Ectodermal cell (in vitro differentiated cells): ENCODE measurements at regions not wholly inside any gene's neighbourhood (a gene's known extent, or its start where the extent isn't known, plus 50 kb on each side); places are given as distances from the start of the nearest gene placed in this dataset.

Experiments
- H3K27ac ChIP-seq: 2 replicates; pipeline ENCODE4 v1.7.0; 2013; ENCODE audit warnings: mild to moderate bottlenecking, low read depth, low read length; ENCODE audit not compliant: insufficient read depth, poor library complexity, severe bottlenecking
- H3K27me3 ChIP-seq: 2 replicates; pipeline ENCODE4 v1.7.0; 2013; ENCODE audit warnings: mild to moderate bottlenecking, low read length; ENCODE audit not compliant: insufficient read depth, control insufficient read depth, poor library complexity, severe bottlenecking
- H3K36me3 ChIP-seq: one replicate; pipeline ENCODE4 v1.7.0; 2013; ENCODE audit warnings: low read length; ENCODE audit not compliant: control insufficient read depth, insufficient read depth
- H3K4me1 ChIP-seq: one replicate; pipeline ENCODE4 v1.7.0; 2013; ENCODE audit warnings: low read length; ENCODE audit not compliant: control insufficient read depth, insufficient read depth
- H3K4me3 ChIP-seq: 2 replicates; pipeline ENCODE4 v1.7.0; 2013; ENCODE audit warnings: low read depth, low read length, control low read depth; ENCODE audit not compliant: insufficient read depth
- H3K9me3 ChIP-seq: 2 replicates; pipeline ENCODE4 v1.7.0; 2013; ENCODE audit warnings: mild to moderate bottlenecking, low read length, moderate library complexity; ENCODE audit not compliant: control insufficient read depth
- WGBS, 2 experiments: methylation state at CpG; one replicate each; pipeline ENCODE4 v1.1.7; 2013; ENCODE audit warnings: missing lambda C conversion rate in 2 of 2; 5-methylcytosine and 5-hydroxymethylcytosine counted together

DNA sequence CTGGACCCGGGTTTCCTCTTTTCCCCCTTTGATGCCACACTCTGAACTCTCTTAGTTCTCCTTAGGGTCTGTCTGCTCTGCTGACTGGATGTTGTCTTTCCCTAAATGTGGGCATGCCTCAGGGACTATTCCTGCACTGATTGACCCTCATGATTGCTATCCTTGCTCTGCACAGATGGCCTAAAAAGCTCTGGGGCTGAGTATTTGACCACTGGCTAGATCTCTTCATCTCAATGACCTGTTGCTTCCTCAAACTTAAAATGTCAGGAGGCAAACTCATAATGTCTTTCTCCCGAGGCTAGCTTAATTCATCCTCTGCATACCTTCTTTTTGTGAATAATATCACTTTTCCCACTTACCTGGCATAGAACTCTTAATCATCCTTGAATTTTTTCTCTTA lies 157.4 kb downstream of the GATB start:
- Histone ChIP-seq H3K4me3 (no peak overlapping the region), H3K27ac (no peak overlapping the region), H3K9me3 (no peaks in the 10 kb centered on the region), H3K4me1 (no peaks in the 10 kb centered on the region), H3K27me3 (no peaks in the 10 kb centered on the region), H3K36me3 (no peaks in the 10 kb centered on the region)
- 89 to 96% methylated on average over 2 of the region's 2 CpGs for WGBS, 2 experiments

DNA sequence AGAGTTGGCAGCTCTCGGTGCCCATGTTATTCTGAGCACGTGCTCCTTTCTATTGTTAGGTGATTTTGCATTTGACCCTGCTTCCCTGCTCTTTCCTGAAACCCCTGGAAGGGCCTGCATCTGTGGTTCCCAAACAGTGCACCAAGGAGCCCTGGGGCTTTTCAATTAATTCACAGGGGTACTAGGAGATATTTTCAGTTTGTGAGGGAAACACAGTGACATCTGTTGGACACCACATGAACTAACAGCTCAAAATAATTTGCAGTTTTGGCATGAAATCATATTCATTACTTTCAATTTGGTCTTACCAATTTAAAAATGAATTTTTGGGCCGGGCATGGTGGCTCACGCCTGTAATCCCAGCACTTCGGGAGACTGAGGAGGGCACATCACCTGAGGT lies 156.6 kb downstream of the GATB start:
- H3K9me3 ChIP-seq = no peaks in the 10 kb centered on the region
- 80 to 81% methylated on average over 5 of the region's 5 CpGs for WGBS, 2 experiments
- H3K4me1 ChIP-seq = no peaks in the 10 kb centered on the region
- H3K36me3 ChIP-seq = no peaks in the 10 kb centered on the region
- H3K27ac ChIP-seq = no peak overlapping the region
- H3K4me3 ChIP-seq = no peak overlapping the region
- H3K27me3 ChIP-seq = no peaks in the 10 kb centered on the region

DNA sequence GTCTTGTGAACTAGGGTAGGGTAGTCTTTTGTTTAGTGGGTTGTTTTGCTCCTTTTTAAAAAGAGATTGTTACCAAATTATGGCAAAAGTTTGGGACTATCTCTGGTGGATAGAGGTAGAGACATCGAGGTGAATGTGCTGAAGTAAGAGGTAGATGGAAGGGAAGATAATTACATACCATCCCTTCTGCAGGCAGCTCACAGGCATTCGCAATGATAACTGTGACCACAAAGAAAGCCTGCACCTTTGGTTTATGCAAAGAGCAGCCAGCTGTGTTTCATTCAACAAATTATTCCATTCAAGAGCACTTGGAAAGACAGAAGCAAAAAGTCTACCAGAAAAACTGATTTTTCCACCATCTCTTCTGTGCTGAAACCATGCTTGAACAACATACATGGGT lies 155.6 kb downstream of the GATB start:
- Histone ChIP-seq H3K4me1 (no peaks in the 10 kb centered on the region), H3K9me3 (no peaks in the 10 kb centered on the region), H3K27me3 (no peaks in the 10 kb centered on the region), H3K36me3 (no peaks in the 10 kb centered on the region), H3K27ac (no peak overlapping the region), H3K4me3 (no peak overlapping the region)
- 74 to 94% methylated on average over 2 of the region's 2 CpGs for WGBS, 2 experiments

DNA sequence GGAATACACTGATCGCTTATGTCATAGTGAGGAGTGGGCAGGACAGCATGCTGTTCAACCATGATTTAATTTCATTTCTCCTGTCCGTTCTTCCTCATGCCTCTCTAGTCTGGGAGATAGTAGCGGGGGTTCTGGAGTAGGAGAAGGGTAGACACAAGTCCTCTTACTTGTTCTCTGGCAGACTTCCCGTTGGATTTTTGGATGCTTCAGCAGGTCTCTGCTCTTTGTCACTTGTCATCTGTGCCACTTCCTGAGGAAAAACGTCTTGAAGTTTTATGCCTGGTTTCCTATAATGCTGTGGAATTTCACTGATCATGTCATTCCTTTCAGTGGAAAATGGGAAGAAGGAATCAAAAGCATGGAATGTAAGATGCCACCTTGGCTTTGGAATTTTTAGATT lies 154.7 kb downstream of the GATB start:
- Histone ChIP-seq H3K9me3 (no peaks in the 10 kb centered on the region), H3K27me3 (no peaks in the 10 kb centered on the region), H3K36me3 (no peaks in the 10 kb centered on the region), H3K4me1 (no peaks in the 10 kb centered on the region), H3K4me3 (no peak overlapping the region), H3K27ac (no peak overlapping the region)
- WGBS, 2 experiments = 95 to 97% methylated on average over 5 of the region's 5 CpGs

DNA sequence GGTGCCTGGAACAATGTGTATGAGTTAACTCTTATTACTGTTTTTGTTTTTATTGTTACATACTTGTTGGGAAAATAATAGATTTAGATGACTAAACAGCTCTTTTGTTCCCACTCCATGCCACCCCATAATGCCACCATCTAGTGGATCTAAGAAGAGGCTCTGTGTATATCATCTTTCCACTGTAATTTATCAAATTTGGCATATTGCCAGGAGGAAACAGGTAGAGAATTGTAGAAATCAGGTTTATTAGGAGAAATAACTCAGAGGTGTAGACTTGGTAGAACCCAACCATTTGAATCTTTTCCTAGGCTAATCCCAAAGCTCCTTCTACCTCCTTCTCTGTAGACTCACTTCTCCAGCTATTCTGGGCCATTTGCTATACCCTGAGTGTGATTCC lies 150.6 kb downstream of the GATB start:
- Histone ChIP-seq H3K4me1 (no peaks in the 10 kb centered on the region), H3K27me3 (no peaks in the 10 kb centered on the region), H3K9me3 (no peaks in the 10 kb centered on the region), H3K4me3 (no peak overlapping the region), H3K36me3 (no peaks in the 10 kb centered on the region), H3K27ac (no peak overlapping the region)

DNA sequence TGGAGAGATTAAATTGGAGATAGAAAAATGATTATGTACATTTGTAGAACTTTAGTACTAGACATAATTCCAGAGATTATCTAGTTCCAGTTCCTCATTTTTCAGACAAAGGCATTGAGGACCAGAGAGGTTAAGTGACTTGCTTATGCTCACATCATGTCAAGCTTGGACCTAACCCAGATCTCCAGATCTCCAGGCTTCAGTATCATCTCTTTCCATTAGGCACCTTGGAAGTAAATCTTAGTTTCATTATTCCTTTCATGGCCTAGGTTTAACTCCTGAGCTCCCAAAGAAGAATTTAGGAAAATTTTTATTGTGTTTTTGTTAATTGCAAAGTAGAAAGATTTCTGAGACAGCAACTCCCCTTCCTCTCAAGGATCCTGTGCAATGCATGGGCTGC lies 148.8 kb downstream of the GATB start:
- Histone ChIP-seq H3K9me3 (no peaks in the 10 kb centered on the region), H3K36me3 (no peaks in the 10 kb centered on the region), H3K27ac (no peak overlapping the region), H3K4me3 (no peak overlapping the region), H3K4me1 (no peaks in the 10 kb centered on the region), H3K27me3 (no peaks in the 10 kb centered on the region)

DNA sequence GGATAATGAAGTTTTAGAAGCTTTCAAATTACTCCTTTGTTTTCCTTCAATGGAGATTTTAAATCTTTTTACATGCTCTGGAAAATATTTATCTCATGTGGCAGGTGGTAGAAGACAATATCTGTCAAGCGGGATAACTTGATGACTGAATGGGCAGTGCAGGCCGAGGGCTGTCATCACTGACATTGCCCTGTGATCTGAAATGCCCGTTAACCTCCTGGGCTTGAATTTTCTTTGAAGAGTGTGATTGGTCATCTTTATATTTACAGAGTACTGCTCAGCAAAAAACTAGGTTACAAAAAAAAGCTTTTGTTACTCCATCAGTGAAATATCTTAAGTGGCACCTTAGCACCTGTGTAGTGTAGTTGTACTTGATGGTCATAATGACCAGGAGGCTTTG lies 147.5 kb downstream of the GATB start:
- no peak overlapping the region for H3K27ac ChIP-seq
- 94 to 97% methylated on average over 2 to 3 of the region's 3 CpGs for WGBS, 2 experiments

DNA sequence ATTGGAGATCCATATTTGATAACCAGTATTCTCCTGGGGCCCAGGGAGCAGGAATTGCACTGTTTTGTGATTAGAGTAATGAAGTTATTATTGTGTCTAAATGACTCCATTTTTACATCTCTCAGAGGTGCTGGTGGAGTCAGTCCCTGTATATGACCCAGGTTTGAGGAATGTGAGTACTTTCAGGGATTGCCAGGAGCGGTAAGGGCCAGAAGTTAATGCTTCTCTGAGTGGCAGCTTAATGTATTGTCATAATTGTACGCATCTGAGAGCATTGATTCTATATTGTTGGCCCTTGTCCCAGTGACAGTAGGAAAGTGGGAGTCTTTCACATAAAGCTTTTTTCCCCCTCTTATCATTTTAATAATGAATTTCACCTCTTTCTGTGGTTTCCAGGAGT lies 146.2 kb downstream of the GATB start:
- no peaks in the 10 kb centered on the region for H3K9me3 ChIP-seq
- WGBS, 2 experiments = 94 to 98% methylated on average over 2 of the region's 2 CpGs
- no peak overlapping the region for H3K4me3 ChIP-seq
- H3K36me3 ChIP-seq = no peaks in the 10 kb centered on the region
- no peaks in the 10 kb centered on the region for H3K4me1 ChIP-seq
- no peaks in the 10 kb centered on the region for H3K27me3 ChIP-seq
- no peak overlapping the region for H3K27ac ChIP-seq

More for the DNA sequence above, 147.5 kb downstream of the GATB start:
- Histone ChIP-seq H3K9me3 (no peaks in the 10 kb centered on the region), H3K4me1 (no peaks in the 10 kb centered on the region), H3K4me3 (no peak overlapping the region), H3K36me3 (no peaks in the 10 kb centered on the region), H3K27me3 (no peaks in the 10 kb centered on the region)

DNA sequence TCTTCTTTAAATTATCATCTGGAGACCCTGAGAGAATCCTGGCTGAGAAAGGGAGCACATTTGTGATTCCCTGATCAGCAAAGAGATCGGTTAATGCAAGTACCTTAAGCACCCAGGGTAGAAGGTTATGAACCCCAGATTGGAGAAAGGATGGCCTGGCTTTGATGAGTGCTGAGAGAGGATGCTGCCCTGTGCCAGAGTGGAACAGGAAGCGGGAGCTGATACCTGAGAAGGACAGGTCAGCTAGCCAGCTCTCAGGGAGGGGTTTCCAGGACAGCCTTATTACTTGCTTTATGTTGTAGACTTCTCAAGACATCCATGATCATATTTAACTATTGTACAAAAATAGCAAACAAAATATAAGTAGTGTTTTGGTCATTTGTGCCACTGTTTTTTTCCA lies 141.9 kb downstream of the GATB start:
- Histone ChIP-seq H3K36me3 (no peaks in the 10 kb centered on the region), H3K27me3 (no peaks in the 10 kb centered on the region), H3K27ac (no peak overlapping the region), H3K4me1 (no peaks in the 10 kb centered on the region), H3K9me3 (no peaks in the 10 kb centered on the region), H3K4me3 (no peak overlapping the region)
- 86 to 92% methylated on average over 2 of the region's 2 CpGs for WGBS, 2 experiments

DNA sequence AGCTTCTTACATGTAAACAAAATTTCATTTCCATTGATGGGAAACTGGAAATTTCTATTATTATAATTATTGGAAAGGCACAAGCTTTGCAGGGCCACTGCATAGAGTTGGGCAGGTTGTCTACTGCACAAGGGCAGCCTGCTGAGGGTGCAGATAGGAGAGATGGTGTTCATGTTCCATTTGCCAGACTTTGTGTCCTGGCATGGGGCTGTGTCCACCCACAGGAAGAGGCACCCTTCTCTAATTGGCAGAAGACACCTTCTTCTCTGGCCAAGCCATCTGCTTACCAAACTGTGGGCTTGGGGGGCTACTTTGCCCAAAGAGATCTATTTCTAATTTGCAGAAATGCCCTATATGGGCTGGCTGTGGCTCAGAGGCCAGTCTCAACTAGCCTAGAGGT lies 140.7 kb downstream of the GATB start:
- Histone ChIP-seq H3K36me3 (no peaks in the 10 kb centered on the region), H3K4me3 (no peak overlapping the region), H3K9me3 (no peaks in the 10 kb centered on the region), H3K27me3 (no peaks in the 10 kb centered on the region), H3K27ac (no peak overlapping the region), H3K4me1 (no peaks in the 10 kb centered on the region)
